Mammary epithelial cell (primary cell): ENCODE measurements at regions not wholly inside any gene's neighbourhood (a gene's known extent, or its start where the extent isn't known, plus 50 kb on each side); places are given as distances from the start of the nearest gene placed in this dataset.

Experiments
- CTCF ChIP-seq, 2 donors: IDR thresholded peaks in 1 of 2; conservative IDR thresholded peaks in 1 of 2; 2 replicates each; pipeline ENCODE4 v1.5.1; 2011 to 2012; ENCODE audit warnings: inconsistent platforms in 2 of 2, low read length in 2 of 2, mild to moderate bottlenecking in 2 of 2, control low read depth in 1 of 2, low read depth in 1 of 2; ENCODE audit not compliant: insufficient read depth in 1 of 2; ENCODE audit errors: extremely low read depth in 1 of 2
- EZH2 ChIP-seq: IDR thresholded peaks from 2 replicates; pipeline ENCODE4 v1.6.1; 2012; ENCODE audit warnings: low read length, inconsistent platforms, borderline replicate concordance

DNA sequence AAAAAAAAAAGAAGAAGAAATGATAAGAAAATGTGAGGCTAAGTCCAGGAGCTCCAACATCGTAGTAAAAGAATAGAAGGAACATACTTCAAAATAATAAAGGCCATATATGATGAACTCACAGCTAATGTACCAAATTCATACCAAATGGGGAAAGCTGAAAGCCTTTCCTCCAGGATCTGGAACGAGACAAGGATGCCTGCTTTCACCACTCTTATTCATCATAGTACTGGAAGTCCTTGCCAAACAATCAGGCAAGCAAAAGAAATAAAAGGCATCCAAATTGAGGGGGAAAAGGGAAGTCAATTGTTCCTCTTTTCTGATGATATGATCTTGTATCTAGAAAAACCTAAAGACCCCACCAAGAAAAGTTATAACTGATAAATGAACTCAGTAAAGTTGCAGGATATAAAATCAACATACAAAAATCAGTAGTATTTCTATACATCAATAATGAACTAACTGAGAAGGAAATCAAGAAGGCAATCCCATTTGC is 170.6 kb downstream of the METTL4 start:
- TF ChIP-seq CTCF (conservative IDR thresholded peaks at IDR 0.05 in 1 of 2, IDR thresholded peaks at IDR 0.05 in 1 of 2; ENCODE audit: extremely low read depth in 1 of 2, insufficient read depth in 1 of 2, low read depth in 1 of 2, low read length in 2 of 2) (no peak), EZH2 (no peak)
